GM19239 (cell line): ENCODE measurements at regions not wholly inside any gene's neighbourhood (a gene's known extent, or its start where the extent isn't known, plus 50 kb on each side); places are given as distances from the start of the nearest gene placed in this dataset.

ENCODE experiments used
- DNase-seq: peaks from one replicate; pipeline ENCODE4 v3.0.0; 2011; ENCODE audit warnings: low spot score; ENCODE audit not compliant: insufficient read length
- FAIRE-seq: peaks from 2 replicates; lab custom pipeline; 2011; peaks lifted over from hg19 to GRCh38; lab: Jason Lieb, UNC

DNA sequence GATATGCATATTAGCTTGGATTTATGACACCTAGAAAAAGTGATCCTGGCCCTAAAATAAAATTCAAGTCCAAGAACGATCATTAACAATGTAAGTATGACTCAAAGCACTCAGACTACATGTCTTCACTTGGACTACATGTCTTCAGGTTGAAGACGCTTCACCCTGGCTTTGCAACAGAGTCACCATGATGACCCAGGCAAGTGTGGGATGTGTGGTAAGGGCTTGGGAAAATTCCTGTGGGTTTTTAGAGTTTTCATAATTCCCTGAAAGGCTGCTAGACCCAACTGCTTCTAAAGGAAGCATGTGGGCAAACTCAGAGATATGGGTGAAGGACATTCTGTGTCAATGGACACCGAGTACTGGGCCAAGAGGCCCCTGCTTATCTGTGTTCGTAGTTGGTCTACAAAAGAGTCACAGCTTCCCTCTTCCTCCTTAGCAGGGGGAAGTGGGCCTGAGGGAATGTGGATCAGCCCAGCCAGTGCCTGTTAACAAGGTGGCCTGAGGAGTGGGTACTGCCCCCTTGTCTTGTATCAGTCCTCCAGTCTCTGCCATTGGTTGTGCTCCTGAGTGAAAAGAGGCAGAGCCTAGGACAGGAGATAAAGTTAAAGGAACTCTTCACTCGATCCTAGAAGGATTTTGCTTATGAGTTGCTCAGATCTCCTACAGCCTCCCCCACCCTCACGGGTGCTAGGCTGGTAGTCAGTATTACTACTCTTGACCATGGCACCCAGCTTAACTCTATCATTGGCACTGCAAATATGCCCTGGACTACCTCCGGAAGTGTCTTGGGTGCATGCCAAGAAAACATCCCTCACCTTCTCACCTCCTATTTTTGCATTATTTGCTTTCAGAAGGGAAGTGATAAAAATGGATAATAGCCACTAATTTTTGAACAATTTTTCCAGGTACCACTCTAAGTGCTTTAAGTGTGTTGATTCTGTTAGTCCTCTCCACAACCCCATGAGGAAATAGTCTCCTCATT is 406.3 kb downstream of the COG6 start:
- no peak for FAIRE-seq

GRCh38 chr13:40063278-40063698 is 407.8 kb downstream of the COG6 start:
- FAIRE-seq: no peak
- DNase-seq: no peak

More for the DNA sequence above, 406.3 kb downstream of the COG6 start:
- DNase-seq: no peak

- DNase-seq (no peak), FAIRE-seq (no peak)
These were observed 408.2 kb downstream of the COG6 start for GRCh38 chr13:40063703-40064102.

DNA sequence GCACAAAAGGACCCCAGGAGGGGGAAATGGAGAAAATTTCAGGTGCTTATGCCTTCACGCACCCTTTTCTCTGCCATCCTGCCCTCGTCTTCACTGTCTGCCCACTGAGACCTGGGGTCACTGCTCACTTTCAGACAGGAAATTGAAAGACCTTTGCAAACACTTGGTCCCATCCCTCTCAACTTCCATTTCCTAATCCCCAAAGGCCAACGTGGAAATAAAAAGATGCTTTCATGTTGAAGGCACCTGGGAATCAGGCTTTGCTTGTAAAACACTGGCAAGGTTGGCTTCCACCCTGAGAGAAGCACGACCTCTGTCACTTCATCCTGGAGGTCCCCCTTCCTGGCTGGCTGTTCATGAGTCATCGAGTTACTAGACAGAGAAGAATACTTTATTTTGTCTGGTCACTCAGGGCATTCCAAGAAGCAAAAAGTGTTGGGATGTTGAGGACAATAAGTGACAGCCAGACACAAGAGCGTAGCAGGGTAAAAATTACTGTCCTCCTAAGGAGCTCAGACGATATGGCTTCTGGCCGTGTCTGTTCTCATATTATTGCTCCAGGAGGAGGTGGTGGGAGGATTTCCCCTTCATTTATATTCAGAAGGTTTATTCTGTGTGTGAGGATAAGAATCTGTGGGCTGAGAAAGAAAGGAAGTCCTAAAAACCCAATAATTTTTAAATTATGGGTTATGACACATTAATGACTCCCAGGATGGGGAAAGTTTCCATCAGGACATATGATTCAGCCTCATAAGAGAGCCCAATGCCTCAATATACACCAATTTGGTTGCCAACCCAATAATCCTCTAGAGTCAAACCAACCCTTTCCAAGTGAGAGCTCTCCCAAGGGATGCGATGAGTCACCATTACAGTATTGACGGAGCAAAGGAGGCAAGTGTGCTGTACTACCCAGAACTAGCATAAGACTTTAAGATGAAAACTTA is 409.0 kb downstream of the COG6 start:
- no peak for DNase-seq
- no peak for FAIRE-seq

- DNase-seq: peak; percentile 48
- FAIRE-seq: peak; percentile 92
These were observed 413.9 kb downstream of the COG6 start for GRCh38 chr13:40069173-40070044.

DNA sequence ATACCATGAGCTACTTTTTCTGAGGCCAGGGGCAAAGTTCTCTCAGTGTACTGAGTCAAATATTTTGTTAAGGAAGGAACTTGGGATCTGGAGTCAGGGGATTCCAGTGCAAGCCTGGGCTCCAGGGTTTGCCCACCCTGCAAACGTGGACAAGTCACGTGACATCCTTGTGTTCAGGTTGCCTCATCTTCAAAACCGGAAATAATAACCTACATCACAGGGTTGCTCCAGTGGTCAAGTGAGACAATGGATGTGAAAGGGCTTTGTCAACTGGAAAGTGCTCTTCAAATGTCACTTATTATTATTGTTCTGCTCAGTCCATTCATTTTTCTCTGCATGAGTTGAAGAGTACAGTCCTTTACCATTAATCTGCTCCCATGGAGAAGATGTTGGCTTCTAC is 414.9 kb downstream of the COG6 start:
- DNase-seq: no peak
- no peak for FAIRE-seq

DNA sequence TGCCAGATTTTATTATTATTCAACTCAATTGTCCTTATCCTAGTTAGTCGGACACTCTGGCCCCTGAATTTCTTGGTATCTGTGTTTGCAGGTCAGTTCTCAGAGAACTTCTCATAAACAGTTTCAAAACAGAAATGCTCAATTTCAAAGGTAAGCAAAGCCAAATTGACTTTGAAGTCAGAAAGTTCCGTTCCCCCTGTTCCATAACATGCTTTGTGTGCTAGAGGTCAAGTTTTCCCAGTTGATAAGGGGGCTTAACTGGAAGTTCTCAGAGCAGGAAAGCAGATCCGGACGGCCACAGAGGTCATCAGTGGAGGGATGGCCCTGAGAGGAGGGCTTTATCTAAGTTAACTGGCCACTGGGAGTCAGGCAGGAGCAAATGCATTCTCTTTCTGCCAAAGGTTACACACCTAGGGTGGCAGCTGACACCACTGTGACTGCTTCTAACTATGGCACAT is 417.2 kb downstream of the COG6 start:
- FAIRE-seq: no peak

DNA sequence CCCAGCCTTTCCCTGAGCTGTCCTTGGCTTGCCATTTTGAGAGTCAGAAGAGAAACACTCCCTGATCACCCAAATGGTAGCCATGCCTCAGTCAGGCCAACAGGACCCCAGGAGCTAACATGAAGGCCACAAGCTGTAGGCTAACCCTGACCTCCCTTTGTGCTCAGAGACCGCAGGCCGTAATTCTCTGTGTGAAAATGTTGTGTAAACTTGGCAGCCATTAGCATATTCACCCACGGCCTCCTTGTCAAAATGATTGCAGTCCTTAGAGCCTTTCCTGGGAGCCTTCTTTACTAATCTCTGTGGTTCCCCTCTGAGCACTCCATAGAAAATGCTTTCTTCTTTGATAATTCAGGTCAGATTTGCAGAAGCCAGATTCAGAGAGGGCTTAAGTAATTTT is 418.9 kb downstream of the COG6 start:
- FAIRE-seq (no peak), DNase-seq (no peak)

More for the DNA sequence above, 417.2 kb downstream of the COG6 start:
- DNase-seq: no peak

- FAIRE-seq: no peak
- no peak for DNase-seq
These were observed 419.8 kb downstream of the COG6 start for GRCh38 chr13:40075281-40075680.

DNA sequence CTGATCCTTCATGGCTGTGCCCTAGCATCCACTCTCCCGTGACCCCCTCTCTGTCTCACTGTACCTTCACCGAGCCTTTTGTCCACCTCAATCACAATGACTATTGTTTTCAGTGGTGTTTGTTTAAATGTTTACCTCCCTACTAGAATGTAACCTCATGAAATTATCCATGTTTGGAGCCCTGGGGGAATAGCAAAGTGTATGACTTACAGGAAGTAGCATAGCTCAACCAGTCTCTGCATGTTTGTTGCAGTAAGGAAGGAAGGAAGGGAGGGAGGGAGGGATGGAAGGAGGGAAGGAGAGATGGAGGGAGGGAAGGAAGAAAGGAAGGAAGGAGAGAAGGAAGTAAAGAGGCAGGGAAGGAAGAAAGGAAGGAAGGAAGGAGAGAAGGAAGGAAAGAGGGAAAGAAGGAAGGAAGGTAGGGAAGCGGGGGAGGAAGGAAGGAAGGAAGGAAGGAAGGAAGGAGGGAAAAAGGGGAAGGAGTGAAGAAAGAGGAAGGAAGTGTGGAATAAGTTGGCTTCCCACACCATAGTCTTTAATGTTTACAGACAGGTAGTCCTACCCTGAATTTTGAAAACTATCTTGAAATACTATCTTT is 421.4 kb downstream of the COG6 start:
- no peak for DNase-seq
- no peak for FAIRE-seq

DNA sequence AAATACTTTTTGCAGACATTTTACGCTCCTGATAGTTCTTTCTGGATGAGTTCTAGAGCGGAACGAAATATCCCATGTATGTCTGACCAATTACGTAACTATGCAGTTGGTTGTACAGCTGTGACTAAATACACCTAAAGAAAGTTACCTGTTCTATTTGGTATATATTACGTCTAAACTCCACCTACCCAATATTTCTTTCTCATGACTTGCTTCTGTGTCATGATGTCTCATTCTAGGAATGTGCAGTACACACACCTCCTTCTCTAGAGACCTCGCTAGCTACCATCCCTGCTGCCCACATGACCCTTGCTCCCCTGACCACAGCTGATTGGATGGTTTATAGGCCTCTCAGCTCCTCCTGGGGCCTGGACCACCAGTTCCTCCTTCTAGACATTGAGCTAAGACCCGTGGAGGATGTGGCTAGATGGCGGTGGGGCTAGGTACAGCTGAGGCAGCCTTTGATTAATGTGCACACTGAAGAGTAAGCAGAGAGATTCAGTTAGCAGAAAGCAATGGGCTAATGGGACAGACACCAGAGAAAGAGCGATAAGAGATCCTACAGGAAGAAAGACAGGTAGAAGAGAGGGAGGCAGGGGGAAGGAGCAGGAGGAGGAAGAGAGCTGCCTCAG is 422.1 kb downstream of the COG6 start:
- DNase-seq: no peak
- FAIRE-seq: no peak

GRCh38 chr13:40079721-40080120 is 424.3 kb downstream of the COG6 start:
- no peak for DNase-seq
- no peak for FAIRE-seq

DNA sequence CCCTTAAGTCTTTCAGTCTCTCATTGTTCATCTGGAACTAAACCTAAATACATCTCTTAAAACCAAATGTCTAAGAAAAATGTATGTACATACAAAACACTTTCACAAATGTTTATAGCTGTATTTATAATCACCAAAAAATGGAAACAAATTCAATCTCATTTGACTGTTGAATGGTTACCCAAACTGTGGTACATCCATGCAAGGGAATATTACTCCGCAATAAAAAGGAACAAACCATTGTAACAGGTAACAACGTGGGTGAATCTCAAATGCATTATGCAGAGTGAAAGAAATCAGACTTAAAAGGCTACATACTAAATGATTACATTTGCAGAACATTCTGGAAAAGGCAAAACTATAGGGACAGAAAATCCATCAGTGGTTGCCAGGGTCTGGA is 425.2 kb downstream of the COG6 start:
- no peak for DNase-seq
- FAIRE-seq: no peak

DNA sequence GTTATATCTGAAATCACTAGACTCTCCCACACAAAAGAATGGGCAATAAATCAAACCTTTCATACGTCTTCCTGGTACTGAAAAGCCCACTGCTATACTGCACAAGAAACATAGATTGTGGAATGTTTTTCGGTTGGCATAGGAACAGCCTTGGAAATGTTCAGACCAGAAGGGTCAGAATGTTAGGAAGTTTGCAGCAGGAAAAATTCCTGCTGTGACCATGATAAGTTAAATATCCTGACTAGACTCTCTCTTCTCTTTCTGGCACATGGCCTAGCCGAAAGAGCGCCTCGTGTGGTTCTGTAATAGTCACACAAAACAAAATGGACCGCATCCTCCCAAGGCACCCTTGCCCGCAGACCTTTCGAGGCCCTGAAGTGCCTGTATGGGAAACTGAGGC is 427.2 kb downstream of the COG6 start:
- no peak for DNase-seq
- FAIRE-seq: no peak

- FAIRE-seq: no peak
- DNase-seq: no peak
These were observed 428.4 kb downstream of the COG6 start for GRCh38 chr13:40083841-40084240.

GRCh38 chr13:40084934-40085333 is 429.5 kb downstream of the COG6 start:
- no peak for DNase-seq

GRCh38 chr13:40087091-40088002 is 431.9 kb downstream of the COG6 start:
- DNase-seq: no peak
- no peak for FAIRE-seq

More at GRCh38 chr13:40084934-40085333, 429.5 kb downstream of the COG6 start:
- no peak for FAIRE-seq

GRCh38 chr13:40094056-40094455 is 438.6 kb downstream of the COG6 start:
- FAIRE-seq: no peak

More at GRCh38 chr13:40094056-40094455, 438.6 kb downstream of the COG6 start:
- no peak for DNase-seq
